HG02642 (cell line): ENCODE measurements at regions not wholly inside any gene's neighbourhood (a gene's known extent, or its start where the extent isn't known, plus 50 kb on each side); places are given as distances from the start of the nearest gene placed in this dataset.
"Not testable (repeated sequence)": the region's sequence is repeated elsewhere in the genome, so short reads cannot be mapped to it uniquely, and the experiment has no call there.

ENCODE experiments used
- ATAC-seq: cut with Tn5 transposase; IDR thresholded peaks from one replicate; pipeline ENCODE4 v1.9.1; 2021; ENCODE audit warnings: mild to moderate bottlenecking; ENCODE audit not compliant: unreplicated experiment, poor library complexity

DNA sequence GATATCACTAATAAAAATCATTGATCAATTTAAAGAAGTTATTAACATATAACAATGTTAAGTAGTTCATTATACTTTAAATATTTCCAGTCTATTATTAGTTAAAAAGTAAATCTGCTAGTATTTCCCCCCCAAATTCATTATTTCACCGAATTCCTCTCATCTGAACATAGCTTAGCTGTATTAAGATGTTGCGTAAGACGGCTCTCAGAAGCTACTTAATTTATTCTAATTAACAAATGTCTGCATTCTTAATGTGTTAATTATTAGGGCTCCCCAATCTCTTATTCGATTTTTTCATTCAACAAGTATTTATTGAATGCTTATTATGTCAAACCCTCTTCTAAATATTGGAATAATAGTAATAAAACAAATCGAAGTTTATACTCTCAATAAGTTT is 290.7 kb downstream of the TRIML1 start:
- no peak for ATAC-seq

DNA sequence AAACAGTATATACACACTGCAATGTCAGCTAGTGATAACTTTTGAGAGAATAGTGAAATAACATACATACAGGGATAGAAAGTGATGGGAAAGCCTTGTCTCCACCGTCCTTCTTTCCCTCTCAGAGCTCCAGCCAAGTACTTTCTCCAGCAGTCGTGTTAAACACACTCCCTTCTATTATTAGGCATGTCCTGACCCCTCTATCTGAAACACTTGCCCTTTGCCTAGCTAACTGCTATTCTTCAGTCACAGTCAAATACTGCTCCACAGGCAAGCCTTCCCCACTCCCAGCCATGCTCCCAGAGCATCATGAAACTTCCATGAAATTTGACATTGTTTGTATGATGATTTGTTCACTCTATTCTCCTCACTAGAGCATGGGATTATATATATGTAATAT is 291.1 kb downstream of the TRIML1 start:
- no peak for ATAC-seq

DNA sequence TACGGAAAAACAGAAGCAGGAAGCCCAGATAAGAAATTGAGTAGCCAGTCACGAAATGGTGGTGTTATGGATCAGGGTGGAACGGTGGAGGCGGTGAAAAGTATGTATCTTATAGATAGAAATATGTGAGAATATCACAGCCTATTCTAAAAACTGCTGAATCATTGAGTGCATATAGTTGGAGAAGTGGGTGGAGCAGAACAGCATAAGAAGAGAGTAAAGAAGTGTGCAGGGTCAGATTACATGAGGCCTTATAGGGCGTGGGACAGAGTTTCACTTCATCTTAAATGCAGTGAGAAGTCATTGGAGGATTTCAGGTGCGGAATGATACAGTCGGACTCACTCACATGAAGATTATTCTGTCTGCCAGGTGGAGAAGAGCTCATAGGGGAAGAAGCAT is 293.1 kb downstream of the TRIML1 start:
- no peak for ATAC-seq

DNA sequence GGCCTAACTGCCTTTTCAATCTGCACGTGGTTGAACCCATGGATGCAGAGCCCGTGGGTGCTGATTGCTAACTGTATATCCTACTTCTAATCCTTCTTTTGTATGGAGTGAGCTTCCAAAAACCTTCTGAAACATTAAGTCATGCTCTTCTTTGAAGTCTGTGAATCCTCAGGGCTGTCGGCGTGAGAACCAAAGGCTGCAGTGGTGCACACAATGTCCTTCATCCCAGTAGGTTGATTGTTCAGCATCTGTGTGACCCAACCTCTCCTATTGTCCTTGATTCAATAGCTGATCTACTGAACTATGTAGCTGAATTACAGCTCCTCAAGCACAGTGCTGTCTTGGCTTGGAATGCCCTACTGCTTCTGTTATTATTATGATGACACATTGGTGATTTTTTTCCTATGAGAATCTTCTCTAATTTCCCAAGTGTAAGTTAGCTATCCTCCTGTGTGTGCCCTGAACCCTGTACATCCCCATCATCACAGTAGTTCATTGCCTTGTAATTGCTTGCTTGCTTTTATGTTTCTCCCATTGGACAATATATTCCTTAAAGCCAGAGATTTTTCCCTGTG is 294.6 kb downstream of the TRIML1 start:
- no peak for ATAC-seq

DNA sequence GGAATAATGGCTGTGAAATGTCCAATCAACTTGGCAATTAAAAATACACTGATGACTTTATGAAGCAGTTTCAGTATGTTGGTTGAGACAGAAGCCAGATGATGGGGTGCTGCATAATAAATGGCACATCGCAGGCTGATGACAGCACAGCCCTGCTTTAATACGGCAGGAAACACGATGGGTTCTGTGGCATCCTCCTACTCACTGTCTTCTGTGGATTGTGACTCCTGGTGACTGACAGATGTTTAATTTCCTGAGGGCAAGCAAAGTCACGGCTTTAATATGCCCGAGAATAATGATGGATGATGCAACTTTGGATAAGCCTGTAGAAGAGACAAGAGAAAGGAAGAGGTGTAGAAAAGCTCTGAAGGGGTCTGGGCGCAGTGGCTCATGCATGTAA is 295.4 kb downstream of the TRIML1 start:
- ATAC-seq: no peak

DNA sequence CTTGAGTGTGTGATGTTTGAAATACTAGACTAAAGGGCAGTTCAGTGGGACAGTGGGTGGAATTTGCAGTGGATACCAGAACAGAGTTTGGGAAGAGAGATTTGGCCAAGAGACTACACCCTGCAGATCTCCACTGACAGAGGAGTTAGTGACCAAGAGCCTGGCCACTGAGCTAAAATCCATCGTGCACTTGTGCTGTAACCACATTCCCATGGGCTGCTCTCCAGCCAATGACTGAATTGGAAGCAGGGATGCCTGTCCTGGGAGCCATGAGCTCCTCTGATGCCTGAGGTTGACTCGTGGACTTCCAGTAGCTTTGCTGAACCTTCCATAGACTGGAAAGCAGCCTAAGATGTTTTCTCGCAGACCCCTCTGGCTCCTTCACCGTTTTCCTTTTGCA is 296.1 kb downstream of the TRIML1 start:
- no peak for ATAC-seq

DNA sequence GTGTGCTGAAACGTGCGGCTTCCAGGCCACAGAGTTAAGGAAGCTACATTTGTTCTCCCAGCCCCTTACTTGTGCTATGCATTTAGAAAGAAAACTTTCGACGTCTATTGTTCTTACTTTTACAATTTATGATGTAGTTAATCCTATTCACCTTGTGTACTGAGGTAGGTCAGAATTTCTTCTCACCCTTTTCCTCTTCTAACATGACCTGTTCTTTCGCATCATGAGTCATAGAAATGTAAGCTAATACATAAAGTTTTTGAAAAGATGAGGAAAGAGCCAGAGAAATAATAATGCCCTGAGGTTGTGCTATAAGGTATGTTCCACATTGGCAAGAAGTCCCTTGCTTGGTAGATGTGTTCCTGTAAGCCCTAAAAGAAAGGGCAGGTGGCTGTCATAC is 298.3 kb downstream of the TRIML1 start:
- no peak for ATAC-seq

DNA sequence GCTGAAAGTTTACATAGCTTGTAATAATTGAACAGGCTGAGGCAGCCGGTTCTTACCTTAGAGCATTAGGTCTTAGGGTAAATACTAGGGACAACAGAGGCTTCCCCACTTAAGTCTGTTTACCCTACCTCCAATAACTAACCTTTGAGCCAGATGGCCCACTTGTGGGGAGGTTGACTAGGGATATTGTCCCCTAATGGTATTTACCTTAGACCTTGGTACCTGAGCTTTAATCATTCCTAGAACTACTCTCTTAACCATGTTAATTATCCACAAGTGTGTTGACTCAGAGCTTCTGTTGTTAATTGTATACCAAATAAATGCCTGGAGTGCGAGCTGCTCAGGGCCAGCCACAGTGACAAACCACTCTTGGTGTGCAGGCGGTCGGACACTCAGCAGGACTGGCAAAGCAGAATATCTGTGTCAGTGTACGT is 299.2 kb downstream of the TRIML1 start:
- ATAC-seq: not testable (repeated sequence)

DNA sequence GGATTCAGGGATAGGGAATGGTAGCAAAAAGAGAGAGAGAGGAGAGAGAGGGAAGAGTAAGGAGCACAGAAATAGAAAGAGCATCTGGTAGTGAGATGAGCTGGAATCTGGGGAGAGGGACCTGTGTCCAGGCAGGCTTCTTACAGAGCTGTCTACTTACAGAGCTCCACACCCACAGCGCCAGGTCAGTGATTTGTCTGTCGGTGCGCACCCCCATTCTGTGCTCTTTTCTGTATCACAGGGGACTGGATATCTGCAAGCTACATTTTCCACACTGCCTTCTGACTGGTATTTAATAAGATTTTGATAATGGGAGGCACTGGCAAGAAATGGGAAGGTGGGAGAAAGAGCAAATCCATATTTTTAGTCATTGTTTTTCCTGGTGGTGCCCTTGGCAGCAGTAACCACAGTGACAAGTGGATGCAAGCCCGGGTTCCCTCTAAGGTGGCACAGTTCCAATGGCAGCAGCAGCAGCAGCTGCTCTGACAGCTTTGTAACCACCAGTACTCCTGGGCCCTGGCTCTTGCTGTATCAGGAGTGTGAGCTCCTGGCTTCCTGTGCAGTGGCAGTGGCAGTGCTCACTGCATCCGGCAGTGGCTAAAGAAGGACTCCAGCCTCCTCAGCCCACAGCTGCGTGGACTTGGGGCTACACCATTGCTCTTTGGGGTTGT is 300.5 kb downstream of the TRIML1 start:
- ATAC-seq: no peak

DNA sequence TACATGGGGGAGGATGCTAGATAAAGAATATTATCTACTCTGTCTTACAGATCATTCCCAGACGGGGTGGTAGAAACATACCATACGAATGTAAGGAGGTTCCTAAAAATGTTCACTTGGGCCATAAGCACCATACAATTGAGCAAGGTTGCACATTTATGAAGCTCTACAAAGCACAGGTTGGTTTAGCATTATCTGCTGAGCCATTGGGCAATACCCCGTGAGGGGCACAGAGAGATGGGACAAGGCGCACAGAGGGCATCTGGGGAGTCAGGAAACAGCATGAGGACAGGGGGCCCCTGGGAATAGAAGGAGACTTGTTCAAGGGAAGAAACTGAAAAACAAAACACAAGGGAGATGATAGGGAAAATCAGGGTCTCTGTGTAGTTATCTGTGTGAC is 305.3 kb downstream of the TRIML1 start:
- ATAC-seq: no peak

DNA sequence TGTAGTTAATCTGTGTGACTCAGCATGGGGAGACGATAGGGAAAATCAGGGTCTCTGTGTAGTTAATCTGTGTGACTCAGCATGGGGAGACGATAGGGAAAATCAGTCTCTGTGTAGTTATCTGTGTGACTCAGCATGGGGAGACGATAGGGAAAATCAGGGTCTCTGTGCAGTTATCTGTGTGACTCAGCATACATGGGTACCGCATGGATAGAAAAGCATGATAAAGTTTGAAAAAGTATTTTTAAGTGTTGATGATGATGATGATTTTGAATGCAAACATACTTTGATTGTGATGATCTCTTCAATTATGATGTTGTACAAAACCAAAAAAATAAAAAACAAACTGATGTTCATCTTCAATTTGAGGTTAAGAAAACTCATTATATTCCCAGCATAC is 309.8 kb downstream of the TRIML1 start:
- ATAC-seq: not testable (repeated sequence)

DNA sequence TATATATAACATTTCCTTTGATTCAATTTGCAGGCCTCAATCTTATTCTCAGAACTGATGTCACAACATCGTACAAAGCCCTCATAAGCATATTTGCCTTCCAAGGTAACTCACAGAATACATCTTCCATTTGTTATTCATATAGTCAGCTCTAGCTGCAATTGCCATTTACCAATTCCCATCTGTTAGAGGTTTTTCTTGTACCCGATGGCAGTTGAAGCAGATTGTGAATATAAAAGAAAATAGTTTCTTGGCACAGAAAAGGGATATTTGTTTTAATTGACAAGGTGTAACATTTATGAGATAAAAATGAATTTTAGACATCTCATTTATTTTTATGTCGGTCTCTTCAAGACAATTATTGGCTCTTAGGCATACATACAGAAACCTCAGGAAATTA is 311.3 kb downstream of the TRIML1 start:
- ATAC-seq: no peak

DNA sequence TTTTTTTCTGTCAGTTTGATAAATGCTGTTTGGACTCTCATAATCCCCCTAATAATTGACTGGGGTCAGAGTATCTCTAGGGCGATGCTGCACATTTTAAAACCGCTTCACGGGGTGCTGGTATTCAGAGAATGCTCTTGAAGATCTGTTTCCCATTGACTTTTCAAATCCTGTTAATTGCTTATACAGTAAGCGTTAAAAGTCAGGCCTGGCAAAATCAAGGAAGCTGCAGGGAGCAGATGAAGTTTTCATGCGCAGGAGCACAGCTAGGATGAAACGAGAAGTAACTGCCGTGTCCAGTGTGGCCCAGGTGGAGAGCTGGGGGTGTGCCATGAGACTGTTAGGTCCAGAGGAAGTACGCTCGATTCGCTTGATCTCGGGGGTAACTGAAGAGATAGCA is 312.9 kb downstream of the TRIML1 start:
- ATAC-seq: no peak

DNA sequence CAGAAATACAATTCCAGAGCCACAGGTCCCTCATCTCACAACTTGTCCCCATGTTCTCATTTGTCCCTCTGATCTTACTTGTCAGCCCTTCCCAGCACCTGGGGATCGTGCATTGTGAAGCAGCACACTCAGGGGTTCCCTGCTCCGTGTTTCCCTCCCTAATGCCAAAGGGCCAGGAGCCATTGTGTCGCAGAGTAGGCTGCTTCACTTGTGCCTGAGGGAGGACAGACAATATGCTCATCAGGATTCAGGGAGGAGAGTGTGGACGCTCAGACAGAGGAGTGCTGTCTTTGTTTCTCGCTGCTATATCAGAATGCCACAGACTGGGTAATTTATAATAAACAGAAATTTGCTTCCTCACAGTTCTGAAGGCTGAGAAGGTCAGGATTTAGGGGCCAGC is 315.3 kb downstream of the TRIML1 start:
- ATAC-seq: no peak

DNA sequence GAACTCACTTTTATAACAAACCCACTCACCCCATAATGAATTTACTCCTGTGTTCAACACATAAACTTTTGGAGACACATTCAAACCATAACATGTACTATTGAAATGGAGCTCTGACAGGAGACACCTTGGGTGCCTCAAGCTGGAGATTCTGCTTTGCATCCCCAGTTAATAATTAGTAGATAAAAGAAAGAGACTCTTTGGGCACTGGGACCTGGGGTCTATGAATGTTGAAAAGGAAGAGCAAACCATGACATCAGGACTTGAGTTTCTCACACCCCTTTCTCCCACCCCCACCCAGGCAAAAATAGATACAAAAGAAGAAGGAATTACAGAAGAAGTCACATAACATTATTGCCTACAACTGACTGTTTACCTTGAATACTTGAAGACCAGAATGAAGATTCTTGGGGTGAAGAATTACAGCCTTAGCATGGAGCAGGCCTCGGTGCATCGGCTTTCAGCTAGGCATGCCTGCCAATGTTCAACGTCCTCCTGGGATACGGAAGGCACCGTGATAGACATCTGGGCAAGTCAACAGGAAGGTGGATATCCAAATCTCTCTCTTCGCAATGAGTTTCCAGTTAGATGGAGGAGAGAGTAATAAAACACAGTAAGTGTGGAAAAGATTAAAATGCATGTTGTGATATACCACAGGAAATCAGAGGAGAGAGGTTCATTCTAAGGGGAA is 316.0 kb downstream of the TRIML1 start:
- ATAC-seq: no peak

DNA sequence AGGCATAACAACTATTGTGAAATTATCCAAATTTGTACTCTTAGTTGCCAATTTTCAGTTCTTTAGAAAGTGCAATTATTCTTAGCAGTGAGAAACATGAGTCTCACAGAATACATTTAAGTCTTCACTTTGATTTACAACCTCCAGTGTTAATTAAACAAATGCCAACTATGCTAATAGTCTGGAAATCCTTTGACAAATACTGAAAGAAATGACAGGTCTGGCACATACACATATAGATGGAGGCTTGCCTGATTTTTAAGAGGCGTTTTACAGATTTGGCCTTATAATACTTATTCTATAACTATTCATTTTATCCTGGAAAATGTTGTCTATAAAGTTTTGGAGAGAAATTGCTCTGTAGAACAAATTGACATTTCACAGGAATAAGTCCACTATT is 320.1 kb downstream of the TRIML1 start:
- no peak for ATAC-seq

DNA sequence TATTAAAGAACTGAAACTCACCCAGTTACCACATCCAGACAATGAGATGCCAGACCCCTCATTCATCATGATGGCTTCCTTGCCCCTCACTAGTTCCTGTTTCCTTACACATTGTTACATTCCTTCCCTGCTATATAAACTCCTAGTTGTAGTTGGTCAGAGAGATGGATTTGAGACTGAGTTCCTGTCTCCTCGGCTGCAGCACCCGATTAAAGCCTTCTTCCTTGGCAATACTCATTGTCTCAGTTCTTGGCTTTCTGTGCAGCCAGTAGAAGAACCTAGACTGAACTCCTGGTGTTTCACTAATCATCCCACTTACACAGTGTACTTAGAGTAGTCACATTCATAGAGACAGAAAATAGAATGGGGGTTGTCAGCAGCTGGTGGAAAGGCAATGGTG is 324.7 kb downstream of the TRIML1 start:
- ATAC-seq: no peak

DNA sequence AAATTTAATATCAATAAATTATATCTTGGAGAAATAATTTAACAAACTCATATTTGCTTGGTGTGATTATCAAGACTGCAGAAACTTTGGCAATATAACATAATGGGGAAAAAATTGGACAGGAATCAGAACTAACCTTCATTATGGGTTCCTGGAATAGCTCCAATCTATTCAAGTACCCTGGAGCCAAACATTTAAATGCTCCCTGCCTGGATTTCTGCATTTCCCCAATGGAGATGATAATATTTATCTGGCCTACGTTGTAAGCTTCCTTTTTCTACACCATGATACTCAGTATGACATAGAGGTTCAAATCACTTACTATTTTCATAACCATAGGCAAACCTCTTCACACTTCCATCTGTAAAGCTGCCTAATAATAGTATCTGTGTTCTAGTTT is 326.8 kb downstream of the TRIML1 start:
- ATAC-seq: no peak

DNA sequence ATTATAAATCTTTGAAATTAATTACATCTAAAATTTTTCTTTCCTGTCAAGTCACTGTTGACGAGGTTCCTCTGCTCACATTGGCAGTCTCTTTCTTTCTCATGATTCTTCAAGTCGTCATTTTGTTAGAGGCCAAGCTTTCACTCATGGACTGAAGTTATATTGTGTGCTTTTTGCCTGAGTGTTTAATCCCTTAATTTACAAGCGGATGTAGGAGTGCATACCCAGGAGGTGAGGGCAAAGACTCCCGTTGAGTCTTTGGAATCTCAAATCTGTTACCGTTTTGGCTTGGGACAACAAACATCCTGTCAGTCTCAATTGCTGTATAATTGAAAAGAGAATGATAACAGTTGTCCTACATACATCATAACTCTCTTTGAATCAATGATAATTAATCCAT is 345.0 kb downstream of the TRIML1 start:
- no peak for ATAC-seq

DNA sequence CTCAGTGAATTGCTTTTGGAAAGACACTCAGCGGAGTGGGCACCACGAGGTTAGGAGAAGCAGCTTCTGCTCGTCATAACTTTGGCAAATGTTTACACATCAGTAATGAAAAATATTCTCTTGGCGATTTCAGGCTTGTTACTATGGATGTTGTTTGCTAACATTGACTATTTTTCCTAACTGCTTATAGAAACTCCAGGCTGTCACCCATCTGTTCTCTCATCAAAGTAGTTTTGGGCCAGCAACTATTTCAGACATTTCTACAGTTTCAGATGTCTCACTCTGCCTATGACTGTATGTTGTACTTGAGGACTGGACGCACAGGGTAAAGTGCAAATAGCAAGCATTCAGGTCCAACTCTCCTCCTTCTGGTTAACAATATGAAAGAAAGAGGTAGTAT is 346.7 kb downstream of the TRIML1 start:
- no peak for ATAC-seq

DNA sequence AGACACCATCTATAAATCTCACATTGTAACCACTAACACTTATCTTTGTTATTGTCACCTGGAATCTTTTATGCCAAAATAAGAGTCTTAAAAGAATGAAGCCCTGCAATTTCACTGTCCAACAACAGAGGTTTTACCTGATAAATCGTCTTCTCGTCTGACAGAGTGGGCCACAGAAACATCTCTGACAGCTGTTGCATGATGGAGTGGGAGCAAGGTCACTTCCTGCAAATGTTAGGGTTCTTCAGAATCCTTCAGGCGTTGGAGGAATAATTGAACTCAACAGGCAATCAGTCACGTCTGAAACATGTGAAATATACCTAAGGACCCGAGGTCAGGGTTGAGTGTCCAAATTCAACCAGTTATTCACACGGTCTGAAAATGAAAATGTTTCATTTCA is 353.6 kb downstream of the TRIML1 start:
- no peak for ATAC-seq

DNA sequence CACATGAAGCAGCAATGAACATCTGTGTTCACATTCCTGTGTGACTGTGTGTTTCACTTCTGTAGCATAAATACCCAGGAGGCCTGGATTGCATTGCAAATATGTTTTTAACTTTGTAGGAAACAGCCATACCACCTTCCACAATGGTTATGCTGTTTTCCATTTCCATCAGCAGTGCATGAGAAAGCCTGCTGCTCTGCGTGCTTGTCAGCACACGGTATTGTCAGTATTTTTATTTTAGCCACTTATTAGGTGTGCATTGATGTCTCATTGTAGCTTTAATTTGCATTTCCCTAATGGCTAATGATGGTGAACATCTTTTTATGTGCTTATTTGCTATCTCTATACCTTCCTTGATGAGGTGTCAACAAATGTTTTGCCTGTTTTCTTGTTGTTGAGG is 355.9 kb downstream of the TRIML1 start:
- no peak for ATAC-seq
